ENCODE measurements at regions not wholly inside any gene's neighbourhood (a gene's known extent, or its start where the extent isn't known, plus 50 kb on each side); places are given as distances from the start of the nearest gene placed in this dataset.

DNA sequence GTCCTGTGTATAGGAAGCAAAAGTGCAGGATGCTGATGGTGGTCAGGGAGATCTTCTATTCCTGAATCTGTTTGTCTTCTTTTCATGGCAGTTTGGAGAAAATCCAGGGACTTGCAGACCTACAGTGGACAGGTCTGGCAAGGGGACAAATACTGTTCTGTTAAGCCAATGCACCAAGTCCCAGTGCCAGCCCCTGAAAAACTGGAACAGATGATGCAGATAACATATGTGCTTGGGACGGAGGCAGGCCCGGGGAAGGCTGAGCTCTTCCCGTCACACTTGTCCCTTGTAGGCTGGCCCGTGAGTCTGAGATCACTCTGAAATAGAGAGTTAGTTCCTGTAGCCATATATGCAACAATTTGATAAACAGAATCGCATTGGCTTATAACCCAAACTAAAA lies 265.7 kb downstream of the MTRR start:
- TF ChIP-seq, protein P1, sequence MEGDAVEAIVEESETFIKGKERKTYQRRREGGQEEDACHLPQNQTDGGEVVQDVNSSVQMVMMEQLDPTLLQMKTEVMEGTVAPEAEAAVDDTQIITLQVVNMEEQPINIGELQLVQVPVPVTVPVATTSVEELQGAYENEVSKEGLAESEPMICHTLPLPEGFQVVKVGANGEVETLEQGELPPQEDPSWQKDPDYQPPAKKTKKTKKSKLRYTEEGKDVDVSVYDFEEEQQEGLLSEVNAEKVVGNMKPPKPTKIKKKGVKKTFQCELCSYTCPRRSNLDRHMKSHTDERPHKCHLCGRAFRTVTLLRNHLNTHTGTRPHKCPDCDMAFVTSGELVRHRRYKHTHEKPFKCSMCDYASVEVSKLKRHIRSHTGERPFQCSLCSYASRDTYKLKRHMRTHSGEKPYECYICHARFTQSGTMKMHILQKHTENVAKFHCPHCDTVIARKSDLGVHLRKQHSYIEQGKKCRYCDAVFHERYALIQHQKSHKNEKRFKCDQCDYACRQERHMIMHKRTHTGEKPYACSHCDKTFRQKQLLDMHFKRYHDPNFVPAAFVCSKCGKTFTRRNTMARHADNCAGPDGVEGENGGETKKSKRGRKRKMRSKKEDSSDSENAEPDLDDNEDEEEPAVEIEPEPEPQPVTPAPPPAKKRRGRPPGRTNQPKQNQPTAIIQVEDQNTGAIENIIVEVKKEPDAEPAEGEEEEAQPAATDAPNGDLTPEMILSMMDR (IDR thresholded peaks at IDR 0.05; ENCODE audit: control extremely low read depth in 1 of 3, insufficient read depth in 1 of 3, low read depth in 1 of 3, low read length in 3 of 3) = no peak
- no peak for TF ChIP-seq POLR2AphosphoS5 (IDR thresholded peaks at IDR 0.05; ENCODE audit: low read depth, low read length)
- TF ChIP-seq EP300 (IDR thresholded peaks at IDR 0.05; ENCODE audit: borderline replicate concordance in 1 of 2, low read depth in 2 of 2, low read length in 2 of 2) = no peak

Measured in H1 (cell line).